ENCODE measurements at regions not wholly inside any gene's neighbourhood (a gene's known extent, or its start where the extent isn't known, plus 50 kb on each side); places are given as distances from the start of the nearest gene placed in this dataset.

DNA sequence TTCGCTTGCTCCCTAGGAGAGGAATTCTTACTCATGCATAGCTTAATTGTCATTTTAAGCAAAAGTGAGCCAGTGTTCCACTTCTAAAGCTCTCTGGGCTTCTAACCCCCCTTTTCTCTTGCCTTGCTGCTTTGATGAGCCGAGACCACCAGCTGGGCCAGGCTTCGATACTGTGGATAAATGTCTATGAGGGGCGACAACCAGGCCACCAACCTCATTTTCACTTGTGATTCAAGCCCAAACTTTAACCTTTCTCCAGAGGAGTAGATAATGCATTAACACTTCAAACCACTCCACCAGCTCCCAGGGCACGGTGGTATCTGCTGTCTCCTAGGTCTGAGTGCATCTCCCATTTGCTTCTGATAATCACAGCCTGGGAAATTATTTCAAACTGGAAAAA, 205.6 kb downstream of the PSAT1 start:
- H3K4me1 ChIP-seq, result no peaks in the 10 kb centered on the region
- H3K27ac ChIP-seq, result no peak overlapping the region
- no peak for DNase-seq
- no peak overlapping the region for H3K4me3 ChIP-seq
- 67 to 76% methylated on average over 5 of the region's 5 CpGs for WGBS, 2 donors
- no peaks in the 10 kb centered on the region for H3K27me3 ChIP-seq
- no peaks in the 10 kb centered on the region for H3K36me3 ChIP-seq
- no peak for TF ChIP-seq POLR2A (IDR thresholded peaks at IDR 0.05)
- H3K9me3 ChIP-seq, result no peaks in the 10 kb centered on the region
- intact Hi-C loops (cut with DNase I), result no loop called here

DNA sequence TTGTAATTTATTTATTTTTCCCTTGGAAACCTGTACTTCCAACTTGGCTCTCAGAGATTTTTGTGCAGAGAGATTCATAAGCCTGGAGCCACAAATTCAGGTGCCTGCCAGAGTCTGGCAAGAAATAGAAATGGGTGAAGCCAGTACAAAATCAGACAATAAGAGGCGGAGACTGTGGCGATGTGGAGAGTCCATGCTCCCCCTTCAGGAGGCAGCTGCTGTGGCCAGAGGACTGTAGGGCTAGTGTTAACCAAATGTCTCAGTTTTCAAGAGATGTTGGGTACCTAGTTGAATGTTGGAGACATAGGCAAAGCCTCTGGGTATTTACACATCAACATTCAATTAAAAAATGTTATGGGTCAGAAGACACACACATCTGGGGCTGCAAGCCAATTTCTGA, 208.6 kb downstream of the PSAT1 start:
- TF ChIP-seq EP300 (IDR thresholded peaks at IDR 0.05) (no peak), POLR2A (IDR thresholded peaks at IDR 0.05) (no peak), POLR2AphosphoS5 (IDR thresholded peaks at IDR 0.05) (no peak)
- TF ChIP-seq, protein P1, sequence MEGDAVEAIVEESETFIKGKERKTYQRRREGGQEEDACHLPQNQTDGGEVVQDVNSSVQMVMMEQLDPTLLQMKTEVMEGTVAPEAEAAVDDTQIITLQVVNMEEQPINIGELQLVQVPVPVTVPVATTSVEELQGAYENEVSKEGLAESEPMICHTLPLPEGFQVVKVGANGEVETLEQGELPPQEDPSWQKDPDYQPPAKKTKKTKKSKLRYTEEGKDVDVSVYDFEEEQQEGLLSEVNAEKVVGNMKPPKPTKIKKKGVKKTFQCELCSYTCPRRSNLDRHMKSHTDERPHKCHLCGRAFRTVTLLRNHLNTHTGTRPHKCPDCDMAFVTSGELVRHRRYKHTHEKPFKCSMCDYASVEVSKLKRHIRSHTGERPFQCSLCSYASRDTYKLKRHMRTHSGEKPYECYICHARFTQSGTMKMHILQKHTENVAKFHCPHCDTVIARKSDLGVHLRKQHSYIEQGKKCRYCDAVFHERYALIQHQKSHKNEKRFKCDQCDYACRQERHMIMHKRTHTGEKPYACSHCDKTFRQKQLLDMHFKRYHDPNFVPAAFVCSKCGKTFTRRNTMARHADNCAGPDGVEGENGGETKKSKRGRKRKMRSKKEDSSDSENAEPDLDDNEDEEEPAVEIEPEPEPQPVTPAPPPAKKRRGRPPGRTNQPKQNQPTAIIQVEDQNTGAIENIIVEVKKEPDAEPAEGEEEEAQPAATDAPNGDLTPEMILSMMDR (IDR thresholded peaks at IDR 0.05), result no peak
- Histone ChIP-seq H3K36me3 (no peaks in the 10 kb centered on the region), H3K27me3 (no peaks in the 10 kb centered on the region), H3K4me1 (no peaks in the 10 kb centered on the region), H3K9me3 (no peaks in the 10 kb centered on the region), H3K4me3 (no peak overlapping the region), H3K27ac (no peak overlapping the region)
- WGBS, 2 donors, result 93 to 94% methylated on average over 2 of the region's 2 CpGs
- intact Hi-C loops (cut with DNase I), result no loop called here
- DNase-seq, result no peak

DNA sequence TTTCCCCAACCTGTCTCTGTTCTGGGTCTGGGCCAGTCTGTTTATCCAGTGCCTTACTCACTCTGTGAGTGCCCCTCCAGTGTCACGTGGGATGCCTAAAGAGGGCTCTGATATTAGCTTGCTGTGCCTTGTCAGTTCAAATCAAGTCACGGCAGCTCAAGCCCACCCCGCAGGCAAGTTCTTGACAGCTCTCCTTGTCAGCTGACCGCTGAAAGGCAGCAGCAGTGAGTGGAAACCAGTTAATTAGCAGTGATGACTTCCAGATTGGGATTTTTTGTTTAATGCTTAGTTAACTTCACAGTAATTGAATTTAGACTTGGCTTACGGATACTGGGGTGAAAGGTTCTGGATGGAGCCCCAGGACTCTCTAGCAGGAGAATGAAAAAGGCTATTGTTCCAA, 210.1 kb downstream of the PSAT1 start:
- no peaks in the 10 kb centered on the region for H3K36me3 ChIP-seq
- intact Hi-C loops (cut with DNase I), result no loop called here
- no peak for TF ChIP-seq EP300 (IDR thresholded peaks at IDR 0.05)
- no peak for TF ChIP-seq POLR2AphosphoS5 (IDR thresholded peaks at IDR 0.05)
- no peak for TF ChIP-seq POLR2A (IDR thresholded peaks at IDR 0.05)
- TF ChIP-seq, protein P1 (IDR thresholded peaks at IDR 0.05), result no peak
- no peak for DNase-seq
- 63 to 67% methylated on average over 5 of the region's 5 CpGs for WGBS, 2 donors
- no peaks in the 10 kb centered on the region for H3K4me1 ChIP-seq
- no peak overlapping the region for H3K27ac ChIP-seq
- no peaks in the 10 kb centered on the region for H3K9me3 ChIP-seq
- no peak overlapping the region for H3K4me3 ChIP-seq
- no peaks in the 10 kb centered on the region for H3K27me3 ChIP-seq

DNA sequence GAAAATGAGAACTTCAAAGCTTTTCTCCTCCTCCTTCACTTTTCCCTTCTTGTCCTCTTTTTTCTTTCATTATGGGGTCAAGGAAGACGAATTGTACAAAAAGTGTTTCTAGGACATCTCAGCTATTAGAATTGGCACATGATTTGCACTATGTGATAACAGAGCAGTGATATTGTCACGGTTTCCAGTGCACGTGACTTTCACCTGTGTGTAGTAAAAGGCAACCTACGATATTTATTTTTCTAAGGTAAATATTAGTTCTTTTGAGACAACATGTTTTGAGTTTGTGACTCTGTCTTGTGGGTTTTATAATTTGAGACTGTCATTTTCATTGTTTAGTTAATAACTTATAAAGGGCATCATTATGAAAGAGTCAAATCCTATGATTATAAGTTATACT, 213.1 kb downstream of the PSAT1 start:
- TF ChIP-seq POLR2A (IDR thresholded peaks at IDR 0.05), result no peak
- TF ChIP-seq, protein P1 (IDR thresholded peaks at IDR 0.05), result no peak
- no peak for TF ChIP-seq POLR2AphosphoS5 (IDR thresholded peaks at IDR 0.05)
- TF ChIP-seq EP300 (IDR thresholded peaks at IDR 0.05), result no peak
- Histone ChIP-seq H3K36me3 (no peaks in the 10 kb centered on the region), H3K27me3 (no peaks in the 10 kb centered on the region), H3K4me1 (no peaks in the 10 kb centered on the region), H3K9me3 (peaks cover 0 to 1% (median 0%) of the 10 kb centered on the region in 4 donors), H3K27ac (no peak overlapping the region), H3K4me3 (no peak overlapping the region)
- intact Hi-C loops (cut with DNase I), result no loop called here
- WGBS, 2 donors, result 26 to 76% methylated on average over 4 of the region's 4 CpGs
- no peak for DNase-seq

DNA sequence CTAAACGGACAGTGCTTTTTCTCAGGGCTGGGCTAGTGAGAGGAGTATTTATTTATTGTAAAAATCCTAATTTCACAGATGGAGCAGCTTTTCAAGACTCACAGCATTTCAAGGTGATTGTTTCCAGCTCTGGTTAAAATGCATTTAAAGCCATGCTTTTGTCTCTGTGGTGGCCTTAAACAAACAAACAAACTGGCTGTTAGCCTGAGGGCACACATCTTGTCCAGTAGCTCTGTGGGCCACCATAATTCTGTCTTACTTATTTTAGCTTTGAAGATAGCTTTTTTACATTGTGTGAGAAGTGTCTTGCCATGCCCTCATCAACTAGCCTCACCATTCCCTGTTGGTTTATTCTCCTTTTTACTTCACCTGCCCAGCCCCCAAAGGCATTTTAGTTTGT, 218.2 kb downstream of the PSAT1 start:
- no peaks in the 10 kb centered on the region for H3K36me3 ChIP-seq
- intact Hi-C loops (cut with DNase I), result no loop called here
- DNase-seq, result no peak
- no peak overlapping the region for H3K4me3 ChIP-seq
- no peaks in the 10 kb centered on the region for H3K27me3 ChIP-seq
- no peaks in the 10 kb centered on the region for H3K4me1 ChIP-seq
- no peak for TF ChIP-seq EP300 (IDR thresholded peaks at IDR 0.05)
- 50 to 72% methylated on average over 1 of the region's 1 CpG for WGBS, 2 donors
- H3K27ac ChIP-seq, result no peak overlapping the region
- H3K9me3 ChIP-seq, result peaks cover 2 to 13% (median 5%) of the 10 kb centered on the region in 4 donors

DNA sequence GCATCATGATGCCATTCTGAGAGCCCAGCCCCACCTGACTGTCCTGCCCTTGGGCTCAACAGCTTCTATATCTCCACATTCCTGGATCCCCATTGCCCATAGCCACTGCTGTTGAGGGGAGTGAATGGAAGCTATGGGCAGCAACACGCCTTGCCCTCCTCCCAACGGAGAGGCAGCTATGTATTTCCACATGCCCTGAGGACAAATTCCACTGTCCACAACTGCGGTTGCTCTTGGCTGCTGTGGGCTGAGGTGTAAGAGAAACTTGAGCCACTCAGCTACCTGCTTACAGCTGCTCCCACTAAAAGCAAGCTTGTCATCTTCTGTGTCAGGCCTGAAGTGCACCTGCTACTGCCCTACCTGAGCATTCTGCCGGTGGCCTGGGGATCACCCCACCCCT, 222.9 kb downstream of the PSAT1 start:
- DNase-seq, result no peak
- TF ChIP-seq EP300 (IDR thresholded peaks at IDR 0.05), result no peak
- TF ChIP-seq, protein P1 (IDR thresholded peaks at IDR 0.05), result no peak
- TF ChIP-seq POLR2A (IDR thresholded peaks at IDR 0.05), result no peak
- TF ChIP-seq POLR2AphosphoS5 (IDR thresholded peaks at IDR 0.05), result no peak
- H3K27me3 ChIP-seq, result no peaks in the 10 kb centered on the region

More for the DNA sequence above, 222.9 kb downstream of the PSAT1 start:
- WGBS, 2 donors, result 94 to 95% methylated on average over 4 of the region's 4 CpGs
- Histone ChIP-seq H3K4me1 (no peaks in the 10 kb centered on the region), H3K9me3 (peaks cover 4 to 19% (median 11%) of the 10 kb centered on the region in 4 donors), H3K27ac (no peak overlapping the region), H3K36me3 (no peaks in the 10 kb centered on the region), H3K4me3 (no peak overlapping the region)
- intact Hi-C loops (cut with DNase I), result no loop called here
